MM.1S (cell line): ENCODE measurements at regions not wholly inside any gene's neighbourhood (a gene's known extent, or its start where the extent isn't known, plus 50 kb on each side); places are given as distances from the start of the nearest gene placed in this dataset.

Experiments
- DNase-seq: peaks from one replicate; pipeline ENCODE4 v3.0.0-alpha.2; 2015
- H2AFZ ChIP-seq: fragments of 300-600 bp; sonication (generic); 2 replicates; pipeline ENCODE4 v1.6.0; 2016; ENCODE audit warnings: antibody characterized with exemption, low read length
- H3F3A ChIP-seq: fragments of 300-600 bp; sonication (generic); 2 replicates; pipeline ENCODE4 v1.6.1; 2016; ENCODE audit warnings: mild to moderate bottlenecking, antibody characterized with exemption, low read length, moderate library complexity, mixed read lengths; ENCODE audit not compliant: insufficient read depth
- H3K27ac ChIP-seq: fragments of 300-600 bp; sonication (generic); 2 replicates; pipeline ENCODE4 v1.5.1; 2016; ENCODE audit warnings: mild to moderate bottlenecking, low read length
- H3K27me3 ChIP-seq: fragments of 300-600 bp; sonication (generic); replicated peaks from 2 replicates; pipeline ENCODE4 v1.6.0; 2016; ENCODE audit warnings: low read length; ENCODE audit not compliant: insufficient read depth
- H3K36me3 ChIP-seq: fragments of 300-600 bp; sonication (generic); replicated peaks from 2 replicates; pipeline ENCODE4 v1.6.1; 2016; ENCODE audit warnings: mild to moderate bottlenecking, low read length, mixed read lengths; ENCODE audit not compliant: insufficient read depth
- H3K4me1 ChIP-seq: fragments of 300-600 bp; sonication (generic); 2 replicates; pipeline ENCODE4 v1.6.1; 2016; ENCODE audit warnings: low read length, mixed read lengths
- H3K4me2 ChIP-seq: fragments of 300-600 bp; sonication (generic); 2 replicates; pipeline ENCODE4 v1.6.0; 2016; ENCODE audit warnings: low read depth, low read length
- H3K4me3 ChIP-seq: fragments of 300-600 bp; sonication (generic); 2 replicates; pipeline ENCODE4 v1.5.1; 2016; ENCODE audit warnings: low read length, mixed read lengths
- H3K79me2 ChIP-seq: fragments of 300-600 bp; sonication (generic); 2 replicates; pipeline ENCODE4 v1.6.1; 2016; ENCODE audit warnings: mixed run types, low read length, mixed read lengths
- H3K9ac ChIP-seq: fragments of 300-600 bp; sonication (generic); 2 replicates; pipeline ENCODE4 v1.6.1; 2016; ENCODE audit warnings: low read length, mixed read lengths
- H3K9me2 ChIP-seq: fragments of 300-600 bp; sonication (generic); replicated peaks from 2 replicates; pipeline ENCODE4 v1.6.1; 2016; ENCODE audit warnings: mild to moderate bottlenecking, low read length, mixed read lengths; ENCODE audit not compliant: insufficient read depth
- H3K9me3 ChIP-seq: fragments of 300-600 bp; sonication (generic); replicated peaks from 2 replicates; pipeline ENCODE4 v1.6.1; 2016; ENCODE audit warnings: mild to moderate bottlenecking, low read length, mixed read lengths; ENCODE audit not compliant: insufficient read depth
- H4K20me1 ChIP-seq: fragments of 300-600 bp; sonication (generic); 2 replicates; pipeline ENCODE4 v1.6.1; 2016; ENCODE audit warnings: mild to moderate bottlenecking, low read length, moderate library complexity, mixed read lengths; ENCODE audit not compliant: insufficient read depth
- CTCF ChIP-seq: fragments of 300-600 bp; sonication (generic); IDR thresholded peaks from 2 replicates; pipeline ENCODE4 v1.5.1; 2016; ENCODE audit warnings: antibody characterized with exemption, low read length, mixed read lengths
- EZH2 ChIP-seq: fragments of 300-600 bp; sonication (generic); optimal IDR thresholded peaks from 2 replicates; pipeline ENCODE3; 2017; ENCODE audit warnings: low read depth, mild to moderate bottlenecking, antibody characterized with exemption, low read length, mixed read lengths
- EZH2phosphoT487 ChIP-seq: fragments of 300-600 bp; sonication (generic); IDR thresholded peaks from 2 replicates; pipeline ENCODE4 v1.6.1; 2018; ENCODE audit warnings: antibody characterized with exemption, low read length

- no peaks in the 10 kb centered on the region for H3K4me1 ChIP-seq
- H3K4me2 ChIP-seq, result no peak overlapping the region
- H3K27me3 ChIP-seq, result no peaks in the 10 kb centered on the region
- H3K4me3 ChIP-seq, result no peak overlapping the region
- H4K20me1 ChIP-seq, result no peaks in the 10 kb centered on the region
- no peaks in the 10 kb centered on the region for H3K79me2 ChIP-seq
- DNase-seq, result no peak
- no peaks in the 10 kb centered on the region for H3K9me3 ChIP-seq
- H3K36me3 ChIP-seq, result no peaks in the 10 kb centered on the region
- H3K27ac ChIP-seq, result no peak overlapping the region
- H3K9ac ChIP-seq, result no peak overlapping the region
- H2AFZ ChIP-seq, result no peak overlapping the region
- no peak for TF ChIP-seq CTCF
- TF ChIP-seq EZH2, result no peak
- no peak for TF ChIP-seq EZH2phosphoT487
- no peaks in the 10 kb centered on the region for H3K9me2 ChIP-seq
- no peaks in the 10 kb centered on the region for H3F3A ChIP-seq
Measured at GRCh38 chr2:4528773-4529172, 825.4 kb downstream of the DCDC2C start.

DNA sequence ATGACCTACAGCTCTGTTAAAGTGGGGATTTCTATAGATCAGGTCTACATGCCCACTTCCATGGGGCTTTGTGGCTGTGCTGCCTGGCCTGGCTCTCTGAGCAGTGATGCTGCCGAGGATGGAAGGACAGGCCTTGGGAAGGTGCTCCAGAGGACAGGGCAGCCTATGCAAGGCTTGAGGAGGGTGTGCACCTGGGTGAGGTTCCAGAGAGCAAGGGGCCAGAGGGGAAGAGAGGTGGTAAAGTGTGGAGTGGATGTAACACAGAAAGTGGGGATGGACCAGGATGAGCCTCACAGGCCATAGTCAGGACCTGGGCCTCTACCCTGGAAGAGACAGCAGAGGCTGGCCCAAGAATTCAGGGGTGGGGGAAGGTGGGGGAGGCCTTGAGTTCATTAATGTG lies 826.4 kb downstream of the DCDC2C start:
- Histone ChIP-seq H3K4me2 (no peak overlapping the region), H4K20me1 (no peaks in the 10 kb centered on the region), H3K4me3 (no peak overlapping the region), H3K79me2 (no peaks in the 10 kb centered on the region), H3F3A (no peaks in the 10 kb centered on the region), H3K9ac (no peak overlapping the region), H3K36me3 (no peaks in the 10 kb centered on the region), H3K9me3 (no peaks in the 10 kb centered on the region), H2AFZ (no peak overlapping the region), H3K27me3 (no peaks in the 10 kb centered on the region), H3K27ac (no peak overlapping the region), H3K4me1 (no peaks in the 10 kb centered on the region), H3K9me2 (no peaks in the 10 kb centered on the region)
- no peak for DNase-seq
- TF ChIP-seq EZH2phosphoT487, result no peak
- TF ChIP-seq CTCF, result no peak
- no peak for TF ChIP-seq EZH2

- Histone ChIP-seq H3K27ac (no peak overlapping the region), H3K9ac (no peak overlapping the region)
- no peak for TF ChIP-seq EZH2phosphoT487
Measured at GRCh38 chr2:4530231-4530630, 826.9 kb downstream of the DCDC2C start.

GRCh38 chr2:4533806-4534205 lies 830.4 kb downstream of the DCDC2C start:
- H3K4me1 ChIP-seq, result no peaks in the 10 kb centered on the region
- no peak overlapping the region for H3K9ac ChIP-seq
- H3K4me3 ChIP-seq, result no peak overlapping the region
- H3K9me3 ChIP-seq, result no peaks in the 10 kb centered on the region
- peak; percentile 10 for DNase-seq
- no peaks in the 10 kb centered on the region for H3K9me2 ChIP-seq
- no peaks in the 10 kb centered on the region for H3F3A ChIP-seq
- no peak overlapping the region for H3K27ac ChIP-seq
- no peaks in the 10 kb centered on the region for H3K36me3 ChIP-seq
- H3K79me2 ChIP-seq, result no peaks in the 10 kb centered on the region
- no peak overlapping the region for H2AFZ ChIP-seq
- H3K27me3 ChIP-seq, result no peaks in the 10 kb centered on the region
- TF ChIP-seq EZH2phosphoT487 (no peak), EZH2 (no peak), CTCF (no peak)
- no peak overlapping the region for H3K4me2 ChIP-seq
- no peaks in the 10 kb centered on the region for H4K20me1 ChIP-seq

More at GRCh38 chr2:4530231-4530630, 826.9 kb downstream of the DCDC2C start:
- H3K9me2 ChIP-seq, result no peaks in the 10 kb centered on the region
- H3F3A ChIP-seq, result no peaks in the 10 kb centered on the region
- H2AFZ ChIP-seq, result no peak overlapping the region
- H3K79me2 ChIP-seq, result no peaks in the 10 kb centered on the region
- H4K20me1 ChIP-seq, result no peaks in the 10 kb centered on the region
- no peak for DNase-seq
- no peak overlapping the region for H3K4me2 ChIP-seq
- H3K36me3 ChIP-seq, result no peaks in the 10 kb centered on the region
- H3K9me3 ChIP-seq, result no peaks in the 10 kb centered on the region
- H3K4me3 ChIP-seq, result no peak overlapping the region
- no peaks in the 10 kb centered on the region for H3K27me3 ChIP-seq
- no peaks in the 10 kb centered on the region for H3K4me1 ChIP-seq
